ENCODE measurements at regions not wholly inside any gene's neighbourhood (a gene's known extent, or its start where the extent isn't known, plus 50 kb on each side); places are given as distances from the start of the nearest gene placed in this dataset.

DNA sequence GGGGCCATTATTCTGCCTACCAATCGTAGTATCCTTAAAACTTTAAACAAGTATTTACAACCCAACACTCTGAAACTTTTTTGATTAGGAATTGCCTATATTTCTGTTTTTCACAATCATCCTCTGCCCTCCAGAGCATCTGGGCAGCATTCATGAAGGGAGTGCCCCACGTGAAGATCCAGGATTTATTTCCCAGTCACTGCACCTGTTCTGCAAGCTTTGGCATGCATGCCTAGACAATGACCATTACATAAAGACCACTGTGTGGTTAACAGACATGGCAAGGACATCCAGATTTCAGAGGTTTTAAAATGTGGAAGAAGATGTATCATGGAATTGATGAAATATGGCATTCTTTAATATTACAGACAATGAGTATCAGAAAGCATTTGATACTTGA lies 1083.8 kb downstream of the TBC1D22A start:
- Histone ChIP-seq H3K27ac (replicated peaks) (no peak overlapping the region), H3K27me3 (ENCODE audit: insufficient read depth, poor library complexity, severe bottlenecking) (no peaks in the 10 kb centered on the region), H3K4me3 (replicated peaks; ENCODE audit: insufficient read depth, low read length) (no peak overlapping the region)
- TF ChIP-seq, protein P1, sequence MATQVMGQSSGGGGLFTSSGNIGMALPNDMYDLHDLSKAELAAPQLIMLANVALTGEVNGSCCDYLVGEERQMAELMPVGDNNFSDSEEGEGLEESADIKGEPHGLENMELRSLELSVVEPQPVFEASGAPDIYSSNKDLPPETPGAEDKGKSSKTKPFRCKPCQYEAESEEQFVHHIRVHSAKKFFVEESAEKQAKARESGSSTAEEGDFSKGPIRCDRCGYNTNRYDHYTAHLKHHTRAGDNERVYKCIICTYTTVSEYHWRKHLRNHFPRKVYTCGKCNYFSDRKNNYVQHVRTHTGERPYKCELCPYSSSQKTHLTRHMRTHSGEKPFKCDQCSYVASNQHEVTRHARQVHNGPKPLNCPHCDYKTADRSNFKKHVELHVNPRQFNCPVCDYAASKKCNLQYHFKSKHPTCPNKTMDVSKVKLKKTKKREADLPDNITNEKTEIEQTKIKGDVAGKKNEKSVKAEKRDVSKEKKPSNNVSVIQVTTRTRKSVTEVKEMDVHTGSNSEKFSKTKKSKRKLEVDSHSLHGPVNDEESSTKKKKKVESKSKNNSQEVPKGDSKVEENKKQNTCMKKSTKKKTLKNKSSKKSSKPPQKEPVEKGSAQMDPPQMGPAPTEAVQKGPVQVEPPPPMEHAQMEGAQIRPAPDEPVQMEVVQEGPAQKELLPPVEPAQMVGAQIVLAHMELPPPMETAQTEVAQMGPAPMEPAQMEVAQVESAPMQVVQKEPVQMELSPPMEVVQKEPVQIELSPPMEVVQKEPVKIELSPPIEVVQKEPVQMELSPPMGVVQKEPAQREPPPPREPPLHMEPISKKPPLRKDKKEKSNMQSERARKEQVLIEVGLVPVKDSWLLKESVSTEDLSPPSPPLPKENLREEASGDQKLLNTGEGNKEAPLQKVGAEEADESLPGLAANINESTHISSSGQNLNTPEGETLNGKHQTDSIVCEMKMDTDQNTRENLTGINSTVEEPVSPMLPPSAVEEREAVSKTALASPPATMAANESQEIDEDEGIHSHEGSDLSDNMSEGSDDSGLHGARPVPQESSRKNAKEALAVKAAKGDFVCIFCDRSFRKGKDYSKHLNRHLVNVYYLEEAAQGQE (IDR thresholded peaks at IDR 0.05; ENCODE audit: insufficient replicate concordance, low read depth) = no peak
- TF ChIP-seq POLR2AphosphoS5 (IDR thresholded peaks at IDR 0.05; ENCODE audit: low read depth) (no peak), SPI1 (IDR thresholded peaks at IDR 0.05; ENCODE audit: borderline replicate concordance, low read depth) (no peak), GABPA (IDR thresholded peaks at IDR 0.05; ENCODE audit: low read depth) (no peak)
- TF ChIP-seq, protein P2, sequence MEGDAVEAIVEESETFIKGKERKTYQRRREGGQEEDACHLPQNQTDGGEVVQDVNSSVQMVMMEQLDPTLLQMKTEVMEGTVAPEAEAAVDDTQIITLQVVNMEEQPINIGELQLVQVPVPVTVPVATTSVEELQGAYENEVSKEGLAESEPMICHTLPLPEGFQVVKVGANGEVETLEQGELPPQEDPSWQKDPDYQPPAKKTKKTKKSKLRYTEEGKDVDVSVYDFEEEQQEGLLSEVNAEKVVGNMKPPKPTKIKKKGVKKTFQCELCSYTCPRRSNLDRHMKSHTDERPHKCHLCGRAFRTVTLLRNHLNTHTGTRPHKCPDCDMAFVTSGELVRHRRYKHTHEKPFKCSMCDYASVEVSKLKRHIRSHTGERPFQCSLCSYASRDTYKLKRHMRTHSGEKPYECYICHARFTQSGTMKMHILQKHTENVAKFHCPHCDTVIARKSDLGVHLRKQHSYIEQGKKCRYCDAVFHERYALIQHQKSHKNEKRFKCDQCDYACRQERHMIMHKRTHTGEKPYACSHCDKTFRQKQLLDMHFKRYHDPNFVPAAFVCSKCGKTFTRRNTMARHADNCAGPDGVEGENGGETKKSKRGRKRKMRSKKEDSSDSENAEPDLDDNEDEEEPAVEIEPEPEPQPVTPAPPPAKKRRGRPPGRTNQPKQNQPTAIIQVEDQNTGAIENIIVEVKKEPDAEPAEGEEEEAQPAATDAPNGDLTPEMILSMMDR (IDR thresholded peaks at IDR 0.05; ENCODE audit: insufficient read depth, low read length) = no peak
- DNase-seq (ENCODE audit: low read depth in 1 of 2, low spot score in 1 of 2) = no peak

DNA sequence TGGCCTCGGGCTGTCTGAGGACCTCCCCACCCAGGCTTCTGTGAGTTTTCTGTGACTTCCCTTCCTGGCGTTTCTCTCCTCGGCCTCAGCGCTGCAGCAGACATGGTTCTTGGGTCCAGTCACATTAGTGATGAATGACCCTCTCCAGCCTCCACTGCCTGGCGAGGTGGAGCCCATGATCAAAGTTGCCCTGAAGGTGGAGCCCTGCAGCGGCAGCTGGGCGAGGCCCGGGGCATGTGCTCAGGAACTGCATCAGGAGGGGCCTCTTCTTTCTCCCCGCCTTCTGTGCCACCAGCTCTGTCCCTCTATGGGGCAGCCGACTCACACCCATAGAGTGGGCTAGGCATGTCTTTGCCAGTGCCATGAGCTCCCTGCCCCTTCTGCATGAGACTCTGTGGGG lies 1079.7 kb downstream of the TBC1D22A start:
- Histone ChIP-seq H3K27me3 (ENCODE audit: insufficient read depth, poor library complexity, severe bottlenecking) (no peaks in the 10 kb centered on the region), H3K27ac (replicated peaks) (no peak overlapping the region), H3K4me3 (replicated peaks; ENCODE audit: insufficient read depth, low read length) (no peak overlapping the region)
- no peak for DNase-seq (ENCODE audit: low read depth in 1 of 2, low spot score in 1 of 2)
- TF ChIP-seq, protein P2 (IDR thresholded peaks at IDR 0.05; ENCODE audit: insufficient read depth, low read length) = no peak
- TF ChIP-seq GABPA (IDR thresholded peaks at IDR 0.05; ENCODE audit: low read depth) = no peak
- no peak for TF ChIP-seq SPI1 (IDR thresholded peaks at IDR 0.05; ENCODE audit: borderline replicate concordance, low read depth)
- TF ChIP-seq, protein P1 (IDR thresholded peaks at IDR 0.05; ENCODE audit: insufficient replicate concordance, low read depth) = no peak
- no peak for TF ChIP-seq POLR2AphosphoS5 (IDR thresholded peaks at IDR 0.05; ENCODE audit: low read depth)

DNA sequence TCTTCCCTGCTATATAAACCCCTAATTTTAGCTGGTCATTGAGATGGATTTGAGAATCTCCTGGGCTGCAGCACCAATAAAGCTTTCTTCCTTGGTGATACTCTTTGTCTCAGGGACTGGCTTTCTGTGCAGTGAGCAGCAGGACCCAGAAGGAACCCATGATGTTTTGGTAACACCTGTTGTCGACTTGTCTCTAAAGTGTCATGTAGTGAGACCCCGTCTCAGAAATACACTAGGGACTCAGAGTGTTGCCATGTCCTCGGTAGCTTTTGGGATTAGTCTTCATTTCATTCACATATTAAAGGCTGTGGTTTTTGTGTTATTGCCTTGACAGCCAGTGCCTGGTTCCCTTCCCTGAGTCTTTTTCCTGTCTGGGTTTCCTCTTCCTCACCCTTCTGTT lies 1078.7 kb downstream of the TBC1D22A start:
- H3K27ac ChIP-seq (replicated peaks) = no peak overlapping the region
- TF ChIP-seq, protein P2 (IDR thresholded peaks at IDR 0.05; ENCODE audit: insufficient read depth, low read length) = no peak
- TF ChIP-seq POLR2AphosphoS5 (IDR thresholded peaks at IDR 0.05; ENCODE audit: low read depth) = no peak
- TF ChIP-seq SPI1 (IDR thresholded peaks at IDR 0.05; ENCODE audit: borderline replicate concordance, low read depth) = no peak
- TF ChIP-seq GABPA (IDR thresholded peaks at IDR 0.05; ENCODE audit: low read depth) = no peak
- TF ChIP-seq, protein P1 (IDR thresholded peaks at IDR 0.05; ENCODE audit: insufficient replicate concordance, low read depth) = no peak

More for the DNA sequence above, 1078.7 kb downstream of the TBC1D22A start:
- Histone ChIP-seq H3K4me3 (replicated peaks; ENCODE audit: insufficient read depth, low read length) (no peak overlapping the region), H3K27me3 (ENCODE audit: insufficient read depth, poor library complexity, severe bottlenecking) (no peaks in the 10 kb centered on the region)
- DNase-seq (ENCODE audit: low read depth in 1 of 2, low spot score in 1 of 2) = no peak

Data from HL-60 (cell line).